SH-SY5Y (cell line): ENCODE measurements at regions not wholly inside any gene's neighbourhood (a gene's known extent, or its start where the extent isn't known, plus 50 kb on each side); places are given as distances from the start of the nearest gene placed in this dataset.

Source experiments
- GATA2 ChIP-seq: IDR thresholded peaks from 2 replicates; pipeline ENCODE4 v1.6.1; 2011; ENCODE audit warnings: mild to moderate bottlenecking, low read depth, low read length
- GATA3 ChIP-seq: IDR thresholded peaks from 2 replicates; pipeline ENCODE4 v1.6.1; 2011; ENCODE audit warnings: low read depth, mild to moderate bottlenecking, low read length, moderate library complexity

GRCh38 chr7:25989140-25989705 is 162.8 kb upstream of the NFE2L3 start:
- TF ChIP-seq GATA3 (no peak), GATA2 (no peak)
